IMR-90 (cell line): ENCODE measurements at regions not wholly inside any gene's neighbourhood (a gene's known extent, or its start where the extent isn't known, plus 50 kb on each side); places are given as distances from the start of the nearest gene placed in this dataset.

ENCODE experiments used
- ATAC-seq: fragments of 200-7000 bp; cut with Tn5 transposase; 2 replicates; pipeline ENCODE4 v1.9.1; 2020; ENCODE audit warnings: low read depth, mild to moderate bottlenecking, moderate library complexity
- BruUV-seq: library from RNA; stranded (reverse); fragments of 400-500 nt; replicated peaks from 2 replicates; lab custom pipeline; 2021; lab: Mats Ljungman, UMichigan
- CTCF ChIA-PET: fragments of 300-600 bp; formaldehyde crosslinking; extraction: SDS; loops from one replicate; lab custom pipeline; 2021; ENCODE audit warnings: antibody characterized with exemption; lab: Yijun Ruan, JAX
- POLR2A ChIA-PET: fragments of 300-600 bp; sonication (Branson Sonifier 250); formaldehyde crosslinking; loops from one replicate; lab custom pipeline; 2022; ENCODE audit warnings: antibody characterized with exemption; ENCODE audit not compliant: unreplicated experiment; lab: Charles Lee
- DNase-seq: peaks from one replicate; pipeline ENCODE4 v3.0.0; 2013
- H2AFZ ChIP-seq: replicated peaks from 2 replicates; pipeline ENCODE3; 2013; ENCODE audit warnings: low read length, mild to moderate bottlenecking; ENCODE audit not compliant: poor library complexity
- H2AK5ac ChIP-seq: 2 replicates; pipeline ENCODE4 v1.6.1; 2013; ENCODE audit warnings: low read depth, low read length, inconsistent platforms
- H2AK9ac ChIP-seq: replicated peaks from 2 replicates; pipeline ENCODE3; 2013; ENCODE audit warnings: mild to moderate bottlenecking, low read depth, low read length, moderate library complexity; ENCODE audit not compliant: poor library complexity
- H2BK120ac ChIP-seq: 2 replicates; pipeline ENCODE4 v1.6.1; 2013; ENCODE audit warnings: low read depth, low read length, inconsistent platforms
- H2BK15ac ChIP-seq: 3 replicates; pipeline ENCODE4 v1.6.1; 2013; ENCODE audit warnings: low read depth, low read length, inconsistent platforms
- H2BK20ac ChIP-seq: 2 replicates; pipeline ENCODE4 v1.6.1; 2013; ENCODE audit warnings: low read depth, mild to moderate bottlenecking, inconsistent platforms, low read length, moderate library complexity
- H2BK5ac ChIP-seq: 2 replicates; pipeline ENCODE4 v1.6.1; 2013; ENCODE audit warnings: mild to moderate bottlenecking, low read depth, low read length, inconsistent platforms; ENCODE audit not compliant: poor library complexity, severe bottlenecking
- H3K14ac ChIP-seq: replicated peaks from 2 replicates; pipeline ENCODE4 v1.6.1; 2013; ENCODE audit warnings: low read depth, low read length, inconsistent platforms
- H3K18ac ChIP-seq: 2 replicates; pipeline ENCODE4 v1.6.1; 2013; ENCODE audit warnings: low read depth, low read length, control low read depth
- H3K23ac ChIP-seq: 2 replicates; pipeline ENCODE4 v1.6.1; 2013; ENCODE audit warnings: low read depth, low read length, inconsistent platforms
- H3K27ac ChIP-seq: 2 replicates; pipeline ENCODE4 v1.5.1; 2013; ENCODE audit warnings: mild to moderate bottlenecking, control low read depth, low read length; ENCODE audit not compliant: insufficient read depth
- H3K27me3 ChIP-seq: 2 replicates; pipeline ENCODE4 v1.6.1; 2013; ENCODE audit warnings: low read length; ENCODE audit not compliant: control insufficient read depth, insufficient read depth
- H3K36me3 ChIP-seq: 2 replicates; pipeline ENCODE4 v1.6.1; 2013; ENCODE audit warnings: low read length, mixed read lengths; ENCODE audit not compliant: control insufficient read depth, insufficient read depth
- H3K4ac ChIP-seq: 2 replicates; pipeline ENCODE4 v1.6.1; 2013; ENCODE audit warnings: low read depth, low read length, inconsistent platforms
- H3K4me1 ChIP-seq: 2 replicates; pipeline ENCODE4 v1.6.1; 2013; ENCODE audit warnings: low read length, mixed read lengths; ENCODE audit not compliant: control insufficient read depth, insufficient read depth
- H3K4me2 ChIP-seq: 2 replicates; pipeline ENCODE4 v1.6.1; 2013; ENCODE audit warnings: low read depth, mild to moderate bottlenecking, control low read depth, low read length, moderate library complexity
- H3K4me3 ChIP-seq: 2 replicates; pipeline ENCODE4 v1.5.1; 2013; ENCODE audit warnings: low read depth, mild to moderate bottlenecking, control low read depth, low read length, moderate library complexity; ENCODE audit not compliant: insufficient read depth
- H3K56ac ChIP-seq: 2 replicates; pipeline ENCODE4 v1.6.1; 2013; ENCODE audit warnings: low read length, inconsistent platforms; ENCODE audit not compliant: insufficient read depth; ENCODE audit errors: extremely low read depth
- H3K79me1 ChIP-seq, 2 experiments: 2 replicates each; pipeline ENCODE4 v1.6.1; 2013; ENCODE audit warnings: low read length in 2 of 2, inconsistent platforms in 1 of 2, low read depth in 1 of 2
- H3K9ac ChIP-seq: 2 replicates; pipeline ENCODE4 v1.6.1; 2013; ENCODE audit warnings: low read depth, low read length, control low read depth
- H3K9me1 ChIP-seq: 2 replicates; pipeline ENCODE4 v1.6.1; 2013; ENCODE audit warnings: low read length, inconsistent platforms; ENCODE audit not compliant: insufficient read depth
- H3K9me3 ChIP-seq: 2 replicates; pipeline ENCODE4 v1.6.1; 2013; ENCODE audit warnings: low read length; ENCODE audit not compliant: control insufficient read depth, insufficient read depth
- H4K20me1 ChIP-seq: 2 replicates; pipeline ENCODE4 v1.6.1; 2013; ENCODE audit warnings: low read length, inconsistent platforms; ENCODE audit not compliant: insufficient read depth
- H4K5ac ChIP-seq: 2 replicates; pipeline ENCODE4 v1.6.1; 2013; ENCODE audit warnings: mild to moderate bottlenecking, low read depth, low read length, control low read depth
- H4K8ac ChIP-seq, 2 experiments: 2 replicates each; pipeline ENCODE4 v1.6.1; 2013; ENCODE audit warnings: low read depth in 2 of 2, low read length in 2 of 2, control low read depth in 1 of 2, inconsistent platforms in 1 of 2
- H4K91ac ChIP-seq: 2 replicates; pipeline ENCODE4 v1.6.1; 2013; ENCODE audit warnings: low read depth, low read length, inconsistent platforms; ENCODE audit not compliant: insufficient read depth
- MXI1 ChIP-seq: IDR thresholded peaks from 2 replicates; pipeline ENCODE4 v1.6.1; 2012; ENCODE audit warnings: low read depth, mild to moderate bottlenecking, low read length, moderate library complexity, borderline replicate concordance
- WGBS, 2 experiments: methylation state at CpG; one replicate each; pipeline versions ENCODE4 v1.1.5 to v1.1.7; 2013; ENCODE audit warnings: missing lambda C conversion rate in 2 of 2; ENCODE audit not compliant: insufficient read length in 1 of 2; ENCODE audit errors: extremely low coverage in 2 of 2; 5-methylcytosine and 5-hydroxymethylcytosine counted together
- dilution Hi-C: fragments of 300-500 bp; cut with HindIII; formaldehyde crosslinking; loops from one replicate; pipeline ENCODE4 v1.14.3; 2018; ENCODE audit warnings: low sequenced_read_pairs; ENCODE audit not compliant: unreplicated experiment
- in situ Hi-C: fragments of 300-500 bp; cut with MboI; formaldehyde crosslinking; loops from 3 replicates; pipeline ENCODE4 v1.14.3; 2019; ENCODE audit warnings: low sequenced_read_pairs, inconsistent platforms, mixed read lengths
- intact Hi-C: fragments of 100-400 bp; cut with micrococcal nuclease; formaldehyde crosslinking; loops from 2 replicates; pipeline ENCODE4 v1.10.0; 2022
- TF ChIP-seq, protein P1 (sequence below): conservative IDR thresholded peaks from 2 replicates; pipeline ENCODE4 v1.5.1; 2012; ENCODE audit warnings: mild to moderate bottlenecking, low read depth, low read length, improper control_type of control experiment

DNA sequence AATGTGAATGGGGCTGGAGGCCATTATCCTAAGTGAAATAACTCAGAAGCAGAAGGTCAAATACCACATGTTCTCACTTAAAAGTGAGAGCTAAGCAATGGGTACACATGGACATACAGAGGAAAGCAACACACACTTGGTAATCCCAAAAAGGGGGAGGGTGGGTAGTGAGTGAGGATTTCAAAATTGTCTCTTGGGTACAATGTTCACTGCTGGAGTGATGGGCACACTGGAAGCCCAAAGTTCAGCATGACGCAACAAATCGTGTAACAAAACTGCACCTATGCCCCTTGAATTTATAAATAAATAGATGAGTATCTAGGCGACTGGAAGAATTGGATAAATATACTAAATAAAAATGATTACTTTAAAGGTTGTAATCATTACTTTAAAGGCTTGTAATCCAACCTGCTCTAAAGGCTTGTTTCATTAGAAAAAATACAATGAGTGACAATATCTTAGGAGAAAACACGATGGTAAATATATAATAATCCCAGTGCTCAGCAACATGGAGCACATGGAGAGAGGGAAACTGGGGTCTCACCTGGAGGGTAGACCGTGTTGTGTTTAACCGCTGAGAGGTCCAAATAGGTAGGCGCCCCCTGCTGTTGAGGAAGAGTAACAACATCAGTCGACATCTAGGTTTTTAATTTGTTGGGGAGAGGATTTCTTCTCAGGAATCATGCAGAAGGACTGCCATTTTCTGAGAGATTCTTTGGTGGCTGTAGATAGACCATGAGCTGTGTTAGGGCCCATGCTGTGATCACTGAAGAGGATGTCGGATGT, 78.5 kb upstream of the ROBO1 start:
- H3K9me1 ChIP-seq = no peaks in the 10 kb centered on the region
- no peak overlapping the region for H2BK5ac ChIP-seq
- ChIA-PET POLR2A (no interaction called here), CTCF (no interaction called here)
- H2AK9ac ChIP-seq = no peak overlapping the region
- no peak overlapping the region for H3K4ac ChIP-seq
- no peak for TF ChIP-seq MXI1
- TF ChIP-seq, protein P1, sequence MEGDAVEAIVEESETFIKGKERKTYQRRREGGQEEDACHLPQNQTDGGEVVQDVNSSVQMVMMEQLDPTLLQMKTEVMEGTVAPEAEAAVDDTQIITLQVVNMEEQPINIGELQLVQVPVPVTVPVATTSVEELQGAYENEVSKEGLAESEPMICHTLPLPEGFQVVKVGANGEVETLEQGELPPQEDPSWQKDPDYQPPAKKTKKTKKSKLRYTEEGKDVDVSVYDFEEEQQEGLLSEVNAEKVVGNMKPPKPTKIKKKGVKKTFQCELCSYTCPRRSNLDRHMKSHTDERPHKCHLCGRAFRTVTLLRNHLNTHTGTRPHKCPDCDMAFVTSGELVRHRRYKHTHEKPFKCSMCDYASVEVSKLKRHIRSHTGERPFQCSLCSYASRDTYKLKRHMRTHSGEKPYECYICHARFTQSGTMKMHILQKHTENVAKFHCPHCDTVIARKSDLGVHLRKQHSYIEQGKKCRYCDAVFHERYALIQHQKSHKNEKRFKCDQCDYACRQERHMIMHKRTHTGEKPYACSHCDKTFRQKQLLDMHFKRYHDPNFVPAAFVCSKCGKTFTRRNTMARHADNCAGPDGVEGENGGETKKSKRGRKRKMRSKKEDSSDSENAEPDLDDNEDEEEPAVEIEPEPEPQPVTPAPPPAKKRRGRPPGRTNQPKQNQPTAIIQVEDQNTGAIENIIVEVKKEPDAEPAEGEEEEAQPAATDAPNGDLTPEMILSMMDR = peak; percentile 11; the same call in 1 of the 2 replicates
- no peak overlapping the region for H4K8ac ChIP-seq
- no peak overlapping the region for H3K23ac ChIP-seq
- no peaks in the 10 kb centered on the region for H3K27me3 ChIP-seq
- no peak for ATAC-seq
- in situ Hi-C loops (no loop called here), dilution Hi-C loops (no loop called here), intact Hi-C loops (no loop called here)
- DNase-seq = no peak
- H4K91ac ChIP-seq = no peak overlapping the region
- no peaks in the 10 kb centered on the region for H3K4me1 ChIP-seq
- no peak overlapping the region for H4K5ac ChIP-seq
- H3K9ac ChIP-seq = no peak overlapping the region
- no peaks in the 10 kb centered on the region for H4K20me1 ChIP-seq
- no peak overlapping the region for H2BK20ac ChIP-seq
- no TSS peak for BruUV-seq
- H3K79me1 ChIP-seq = no peaks in the 10 kb centered on the region
- WGBS, 2 experiments = no CpG with 5 or more reads among the region's 9 CpGs
- no peak overlapping the region for H2AFZ ChIP-seq
- no peak overlapping the region for H3K18ac ChIP-seq
- H2BK15ac ChIP-seq = no peak overlapping the region
- no peak overlapping the region for H3K4me3 ChIP-seq
- H3K56ac ChIP-seq = no peak overlapping the region
- no peak overlapping the region for H3K4me2 ChIP-seq
- no peak overlapping the region for H3K27ac ChIP-seq
- no peaks in the 10 kb centered on the region for H3K36me3 ChIP-seq
- H2BK120ac ChIP-seq = no peak overlapping the region
- no peak overlapping the region for H3K14ac ChIP-seq
- H3K9me3 ChIP-seq = 0 out of 2 replicates have a peak, but pooled peaks cover 2% of the 10 kb centered on the region
- no peak overlapping the region for H2AK5ac ChIP-seq
